PC-3 (cell line): ENCODE measurements at regions not wholly inside any gene's neighbourhood (a gene's known extent, or its start where the extent isn't known, plus 50 kb on each side); places are given as distances from the start of the nearest gene placed in this dataset.

Source experiments
- EZH2 ChIP-seq: fragments of 300-600 bp; sonication (generic); IDR thresholded peaks from one replicate; pipeline ENCODE4 v1.6.1; 2017; ENCODE audit warnings: antibody characterized with exemption, mild to moderate bottlenecking, low read length; ENCODE audit not compliant: unreplicated experiment
- EZH2phosphoT487 ChIP-seq: fragments of 300-600 bp; sonication (generic); IDR thresholded peaks from 2 replicates; pipeline ENCODE4 v1.6.1; 2018; ENCODE audit warnings: mild to moderate bottlenecking, antibody characterized with exemption, low read length, borderline replicate concordance
- TF ChIP-seq, protein P1 (sequence below): fragments of 300-600 bp; sonication (generic); conservative IDR thresholded peaks from 2 replicates; pipeline ENCODE4 v1.5.1; 2017; ENCODE audit warnings: antibody characterized with exemption, low read depth, mild to moderate bottlenecking, low read length

DNA sequence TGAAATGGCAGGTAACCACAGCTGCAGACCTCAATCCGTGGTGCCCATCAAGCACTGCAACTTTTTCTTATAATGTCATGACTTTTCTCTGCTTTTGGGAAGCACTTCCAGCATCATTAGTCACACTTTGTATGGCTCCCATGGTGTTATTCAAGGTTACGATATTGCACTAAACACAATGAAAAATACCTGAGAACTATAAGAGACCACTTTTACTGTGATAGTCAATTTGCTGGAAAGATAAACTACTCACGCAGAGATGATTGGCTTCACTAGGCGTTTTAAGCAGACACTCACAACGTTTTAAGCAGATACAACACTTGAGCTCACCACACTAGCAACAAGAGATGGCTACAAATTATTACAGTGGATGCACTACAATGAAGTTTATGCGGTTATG, 103.2 kb upstream of the CHRM3 start:
- TF ChIP-seq, protein P1, sequence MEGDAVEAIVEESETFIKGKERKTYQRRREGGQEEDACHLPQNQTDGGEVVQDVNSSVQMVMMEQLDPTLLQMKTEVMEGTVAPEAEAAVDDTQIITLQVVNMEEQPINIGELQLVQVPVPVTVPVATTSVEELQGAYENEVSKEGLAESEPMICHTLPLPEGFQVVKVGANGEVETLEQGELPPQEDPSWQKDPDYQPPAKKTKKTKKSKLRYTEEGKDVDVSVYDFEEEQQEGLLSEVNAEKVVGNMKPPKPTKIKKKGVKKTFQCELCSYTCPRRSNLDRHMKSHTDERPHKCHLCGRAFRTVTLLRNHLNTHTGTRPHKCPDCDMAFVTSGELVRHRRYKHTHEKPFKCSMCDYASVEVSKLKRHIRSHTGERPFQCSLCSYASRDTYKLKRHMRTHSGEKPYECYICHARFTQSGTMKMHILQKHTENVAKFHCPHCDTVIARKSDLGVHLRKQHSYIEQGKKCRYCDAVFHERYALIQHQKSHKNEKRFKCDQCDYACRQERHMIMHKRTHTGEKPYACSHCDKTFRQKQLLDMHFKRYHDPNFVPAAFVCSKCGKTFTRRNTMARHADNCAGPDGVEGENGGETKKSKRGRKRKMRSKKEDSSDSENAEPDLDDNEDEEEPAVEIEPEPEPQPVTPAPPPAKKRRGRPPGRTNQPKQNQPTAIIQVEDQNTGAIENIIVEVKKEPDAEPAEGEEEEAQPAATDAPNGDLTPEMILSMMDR = no peak
- no peak for TF ChIP-seq EZH2phosphoT487
- TF ChIP-seq EZH2 = no peak
